ENCODE measurements at regions not wholly inside any gene's neighbourhood (a gene's known extent, or its start where the extent isn't known, plus 50 kb on each side); places are given as distances from the start of the nearest gene placed in this dataset.

DNA sequence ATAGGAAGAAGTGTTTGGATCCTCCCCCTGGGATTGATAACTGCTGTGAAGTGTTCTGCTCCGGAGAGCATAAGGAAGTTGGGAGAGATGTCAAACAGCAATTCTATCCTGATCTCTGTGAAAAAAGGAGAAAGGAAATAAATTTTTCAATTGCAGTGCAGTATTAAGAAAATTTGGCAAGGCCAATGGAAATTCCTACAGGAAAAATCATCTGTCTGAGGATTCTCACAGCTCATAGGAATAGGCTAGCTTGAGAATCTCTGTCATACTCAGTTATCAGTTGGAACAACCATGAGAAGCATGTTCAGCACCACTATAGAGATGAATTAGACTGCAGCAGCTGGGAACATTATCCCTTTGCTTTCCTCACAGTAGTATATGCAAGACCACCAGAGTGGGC lies 1238.9 kb upstream of the MIR17HG start:
- no peak for FAIRE-seq

DNA sequence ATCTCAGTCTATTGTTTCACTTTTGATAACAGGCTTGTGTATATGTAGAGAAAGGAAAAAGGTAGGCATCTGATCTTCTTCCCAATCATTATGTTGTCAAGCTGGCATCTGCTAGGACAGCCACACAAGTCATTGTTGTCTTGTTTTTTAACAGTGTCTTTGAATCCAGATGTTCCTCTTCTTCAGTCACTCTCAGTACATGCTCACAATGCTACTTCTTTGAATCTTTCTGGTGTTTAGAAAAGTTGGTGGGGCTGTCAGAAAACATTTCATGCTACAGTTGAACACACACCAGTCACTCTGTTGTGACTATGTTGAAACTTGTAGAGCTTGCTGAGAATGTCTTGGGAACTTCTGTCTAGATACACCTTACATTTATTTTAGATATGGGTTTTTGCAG lies 1231.4 kb upstream of the MIR17HG start:
- no peak for FAIRE-seq

DNA sequence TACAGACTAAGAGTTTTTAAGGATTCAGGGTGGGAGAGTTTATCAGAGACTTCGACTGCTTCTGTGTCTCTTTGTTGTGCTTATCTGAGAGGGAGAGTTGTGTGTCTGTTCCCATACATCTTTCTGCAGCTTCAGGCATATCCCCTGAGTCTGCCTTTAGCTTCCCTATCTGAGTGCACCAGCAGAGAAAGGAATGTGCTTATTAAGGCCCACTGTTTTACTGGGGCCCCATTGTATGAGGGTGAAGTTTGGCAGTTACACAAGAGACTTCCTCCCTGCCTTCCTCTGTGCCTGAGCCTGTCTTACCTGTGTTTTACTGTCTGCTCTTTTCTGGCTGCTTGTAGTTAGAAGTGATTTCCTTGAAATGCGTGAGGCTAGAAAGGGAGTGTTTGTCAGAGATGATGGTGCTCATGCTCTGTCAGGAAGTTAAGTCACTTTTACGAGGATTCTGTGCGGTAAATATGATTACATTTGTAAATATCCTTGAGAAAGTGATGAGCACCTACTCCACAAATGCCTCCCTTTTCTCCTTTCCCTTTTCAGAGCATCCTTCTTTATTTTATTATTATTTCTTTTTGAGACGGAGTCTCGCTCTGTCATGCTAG lies 1228.9 kb upstream of the MIR17HG start:
- FAIRE-seq, result no peak

DNA sequence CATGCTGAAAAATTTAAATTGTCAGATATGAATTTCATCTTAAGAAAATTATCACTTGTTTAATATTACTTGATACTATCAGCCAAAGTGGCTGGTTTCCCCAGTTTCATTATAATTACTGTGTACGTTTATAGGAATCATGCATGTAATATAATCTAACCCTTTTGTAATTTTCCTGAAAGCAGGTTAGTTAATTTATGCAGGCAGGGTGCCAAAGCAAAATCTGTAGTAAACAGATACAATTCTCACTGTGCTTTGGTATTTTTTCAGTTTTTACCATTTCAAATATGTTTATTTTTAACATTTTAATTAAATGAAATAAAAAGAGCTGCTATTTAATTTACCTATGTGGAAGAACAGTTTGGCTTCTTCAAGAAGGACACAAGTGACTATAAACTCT lies 1227.5 kb upstream of the MIR17HG start:
- no peak for FAIRE-seq

DNA sequence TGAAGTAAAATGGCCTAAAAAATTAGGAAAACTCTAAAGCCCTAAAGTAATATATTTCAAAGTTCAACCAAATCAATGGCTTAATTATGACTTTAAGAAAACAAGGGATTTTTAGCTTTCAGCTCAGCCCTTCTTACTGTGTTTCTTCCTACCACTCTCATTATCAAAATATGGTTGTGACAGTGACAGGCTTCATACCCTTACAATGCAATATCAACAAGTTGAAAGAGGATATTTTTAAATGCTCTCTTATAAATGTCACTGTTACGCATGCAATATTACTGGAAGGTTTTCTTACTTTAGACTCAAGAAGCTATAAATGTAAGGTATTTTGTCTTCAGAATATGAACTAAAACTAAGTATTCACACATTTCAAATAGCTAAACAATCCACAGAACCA lies 1225.7 kb upstream of the MIR17HG start:
- no peak for FAIRE-seq

DNA sequence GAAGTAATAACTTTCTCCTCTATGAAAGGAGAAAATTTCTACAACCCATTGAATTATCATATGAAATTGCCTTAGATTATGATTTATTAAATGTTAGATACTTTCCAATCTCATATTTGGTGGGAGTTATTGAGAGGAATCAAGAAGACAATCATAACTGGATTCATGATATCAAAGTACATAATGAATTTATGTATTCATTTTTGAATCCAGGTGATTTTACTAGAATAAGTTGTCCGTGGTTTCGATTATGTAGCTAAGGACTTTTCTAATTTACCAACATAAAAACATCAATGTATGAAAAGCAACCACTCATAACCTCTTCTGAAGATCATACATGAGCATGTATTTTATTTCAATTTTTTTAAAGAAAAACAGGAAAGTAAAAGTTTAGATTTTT lies 1225.0 kb upstream of the MIR17HG start:
- FAIRE-seq, result no peak

DNA sequence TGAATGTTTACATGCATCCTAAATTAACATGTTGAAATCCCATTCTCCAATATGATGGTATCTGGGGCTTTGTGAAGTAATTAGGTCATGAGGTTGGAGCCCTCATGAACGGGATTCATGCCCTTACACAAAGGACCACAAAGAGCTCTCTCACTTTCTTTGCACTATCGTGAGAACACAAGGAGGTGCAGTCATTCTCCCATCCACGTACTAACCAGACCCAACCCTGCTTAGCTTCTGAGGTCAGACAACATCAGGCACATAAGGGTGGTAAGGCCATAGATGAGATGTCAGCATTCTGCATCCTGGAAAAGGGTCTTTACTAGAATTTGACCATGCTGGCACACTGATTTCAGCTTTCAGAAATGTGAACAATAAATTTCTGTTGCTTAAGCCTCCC lies 1211.9 kb upstream of the MIR17HG start:
- FAIRE-seq, result no peak

DNA sequence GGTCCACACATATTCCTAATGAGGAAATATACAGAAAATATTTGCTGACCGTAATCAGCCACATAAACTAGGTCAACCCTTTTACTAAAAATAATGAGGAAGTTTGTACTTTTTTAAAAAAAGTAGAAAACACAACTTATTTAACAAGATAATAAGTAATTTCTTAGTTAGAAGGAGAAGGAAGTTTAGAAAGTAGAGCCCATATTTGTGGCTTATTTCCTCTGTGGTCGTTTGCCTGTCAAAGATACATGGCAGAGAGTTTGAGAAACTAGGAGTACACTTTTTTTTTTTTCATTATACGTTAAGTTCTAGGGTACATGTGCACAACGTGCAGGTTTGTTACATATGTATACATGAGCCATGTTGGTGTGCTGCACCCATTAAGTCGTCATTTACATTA lies 1205.2 kb upstream of the MIR17HG start:
- no peak for FAIRE-seq

DNA sequence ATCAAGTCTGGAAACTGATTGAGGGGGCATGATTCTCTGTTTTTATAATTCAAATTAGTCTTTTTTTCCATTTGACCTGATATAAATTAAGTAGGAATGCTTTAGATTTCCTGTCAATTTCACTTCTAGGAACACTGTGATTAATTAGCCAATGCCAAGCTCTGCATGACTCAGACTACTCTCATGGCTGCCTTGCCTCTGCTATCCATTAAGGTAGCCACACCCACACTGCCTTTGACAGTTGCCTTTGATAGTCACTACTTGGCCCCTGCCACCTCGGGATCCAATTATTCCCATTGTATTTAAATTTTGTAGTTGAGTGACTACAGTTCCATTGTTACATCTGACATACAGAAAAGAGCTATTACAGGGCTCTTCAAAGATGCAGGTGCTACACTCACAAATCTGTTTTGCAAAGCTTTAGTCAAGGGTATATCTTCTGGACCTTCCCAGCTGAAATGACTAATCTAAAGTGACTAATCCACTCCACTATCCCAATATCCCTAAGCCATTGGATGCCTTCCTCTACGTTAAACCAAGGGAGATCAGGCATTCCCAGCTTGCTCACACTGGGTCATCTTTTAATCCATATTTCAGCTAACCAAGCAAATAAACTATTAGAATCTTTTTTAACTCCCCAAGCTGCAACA lies 1193.1 kb upstream of the MIR17HG start:
- FAIRE-seq, result no peak

DNA sequence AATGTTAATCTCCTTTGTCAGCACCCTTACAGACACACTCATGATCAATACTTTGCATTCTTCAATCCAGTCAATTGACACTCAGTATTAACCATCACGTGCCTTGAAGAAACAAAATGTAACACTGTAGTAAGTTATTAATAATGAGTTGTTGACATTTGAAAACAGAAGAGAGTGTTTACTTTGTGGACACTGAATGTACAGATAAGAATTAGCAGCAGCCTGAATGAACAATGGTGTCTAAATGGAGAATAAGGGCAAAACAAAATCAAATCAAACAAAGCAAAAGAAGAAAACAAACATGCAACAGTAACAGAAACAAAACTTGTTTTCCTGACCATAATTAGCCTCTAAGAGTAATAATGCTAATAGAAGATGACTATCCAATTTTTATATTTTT lies 1191.1 kb upstream of the MIR17HG start:
- no peak for FAIRE-seq

DNA sequence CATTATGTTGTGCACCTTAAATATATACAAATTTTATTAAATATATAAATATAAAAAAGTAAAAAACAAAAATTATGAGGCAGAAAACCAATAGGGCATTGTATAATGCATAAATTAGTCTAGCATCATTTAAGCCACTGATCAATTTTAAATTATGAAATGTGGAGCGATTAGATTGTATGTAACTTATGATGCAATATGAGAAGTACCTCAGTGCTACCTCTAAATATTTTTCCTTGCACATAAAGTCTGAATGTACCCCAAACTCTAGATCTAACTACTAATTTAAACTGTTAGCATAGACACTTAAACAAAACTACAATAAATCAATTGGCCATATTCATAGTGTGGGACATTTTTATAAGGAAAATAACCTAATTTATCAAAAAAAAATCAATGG lies 1178.5 kb upstream of the MIR17HG start:
- FAIRE-seq, result no peak

DNA sequence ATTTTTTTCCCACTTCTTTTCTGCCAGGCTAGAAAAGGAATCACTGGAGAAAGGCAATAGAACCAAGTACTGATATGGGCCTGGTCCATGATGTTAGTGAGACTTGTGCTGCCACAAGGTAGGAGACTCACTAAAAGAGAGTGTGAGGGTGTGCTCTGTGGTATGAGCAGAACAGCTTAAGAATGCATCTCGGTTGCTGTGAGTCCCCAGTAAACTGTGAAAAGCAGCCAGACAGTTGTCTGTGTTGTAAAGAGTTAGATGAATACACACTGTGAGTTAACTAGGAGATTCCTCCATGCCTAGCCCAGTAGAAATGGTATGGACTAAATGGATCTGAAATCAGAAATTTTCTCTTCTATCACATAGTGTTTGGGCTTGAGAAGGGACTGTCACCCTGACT lies 1177.3 kb upstream of the MIR17HG start:
- FAIRE-seq, result no peak

DNA sequence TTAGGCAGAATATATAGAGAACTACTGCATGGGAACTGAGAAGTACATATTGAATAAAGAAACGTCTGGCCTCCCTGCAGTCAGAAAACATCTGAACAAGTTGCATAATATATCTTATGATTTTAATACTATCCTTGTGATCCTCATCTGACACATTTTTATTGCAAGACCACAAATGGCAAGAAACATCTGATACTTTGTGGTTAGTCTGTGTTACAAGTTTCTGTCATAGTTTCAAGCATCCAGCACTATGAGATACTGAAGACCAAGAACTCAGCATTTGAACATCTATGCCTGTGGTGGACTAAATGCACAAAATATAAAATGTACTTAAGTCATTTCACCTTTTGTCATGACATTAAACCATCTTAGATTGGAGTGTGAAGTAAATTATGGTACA lies 1175.8 kb upstream of the MIR17HG start:
- FAIRE-seq, result no peak

DNA sequence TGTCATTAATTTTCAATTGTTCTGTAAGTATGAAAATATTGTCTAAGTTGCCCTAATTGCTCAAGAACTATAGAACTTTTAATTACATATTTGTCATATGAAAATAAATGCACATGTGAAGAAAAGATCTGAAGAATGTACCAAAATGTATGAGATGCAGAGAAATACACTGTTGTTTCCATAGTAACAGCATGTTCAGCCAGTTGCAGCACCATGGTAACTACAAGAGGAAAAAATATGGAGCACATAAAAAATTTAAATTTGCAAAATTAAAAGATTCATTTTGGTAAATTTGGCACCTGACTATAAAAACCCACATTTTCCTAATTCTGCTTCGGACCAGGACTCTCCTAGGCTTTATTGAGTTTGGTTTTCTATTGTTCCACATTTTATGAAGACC lies 1170.0 kb upstream of the MIR17HG start:
- no peak for FAIRE-seq

DNA sequence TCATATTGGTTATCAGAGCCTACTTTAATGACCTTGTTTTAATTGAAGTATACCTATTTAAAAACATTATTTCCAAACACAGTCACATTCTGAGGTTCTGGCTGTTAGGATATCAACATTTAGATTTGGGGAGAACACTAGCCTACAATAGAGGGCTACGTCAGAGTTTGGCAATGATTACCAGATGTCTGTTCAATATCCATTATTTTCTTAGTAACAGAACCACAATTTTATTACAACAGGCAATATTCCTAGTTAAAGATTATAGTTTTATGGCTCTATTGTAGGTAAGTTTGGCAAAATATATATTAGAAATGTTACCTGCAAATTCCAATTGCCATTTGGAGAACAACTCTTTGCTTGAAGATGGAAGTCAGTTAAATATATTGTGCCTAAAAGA lies 1163.1 kb upstream of the MIR17HG start:
- FAIRE-seq, result no peak

DNA sequence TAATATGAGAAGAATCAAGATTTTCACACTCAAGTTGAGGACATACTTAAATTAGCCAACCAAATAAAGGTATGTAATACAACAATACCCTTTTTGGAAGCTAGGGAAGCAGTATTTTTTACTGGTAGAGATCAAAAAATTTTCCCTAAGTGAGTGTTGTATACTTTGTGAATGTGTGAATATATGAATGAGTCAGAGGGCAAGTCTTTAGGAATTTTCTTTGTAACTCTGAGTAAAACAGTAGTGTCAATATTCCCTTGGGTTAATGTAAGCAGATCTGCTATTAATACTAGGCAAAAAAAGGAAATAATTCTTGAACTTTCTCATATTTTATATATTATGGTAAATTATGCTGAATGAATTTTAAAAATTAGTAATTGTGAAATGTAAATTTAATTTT lies 1161.8 kb upstream of the MIR17HG start:
- FAIRE-seq, result no peak

DNA sequence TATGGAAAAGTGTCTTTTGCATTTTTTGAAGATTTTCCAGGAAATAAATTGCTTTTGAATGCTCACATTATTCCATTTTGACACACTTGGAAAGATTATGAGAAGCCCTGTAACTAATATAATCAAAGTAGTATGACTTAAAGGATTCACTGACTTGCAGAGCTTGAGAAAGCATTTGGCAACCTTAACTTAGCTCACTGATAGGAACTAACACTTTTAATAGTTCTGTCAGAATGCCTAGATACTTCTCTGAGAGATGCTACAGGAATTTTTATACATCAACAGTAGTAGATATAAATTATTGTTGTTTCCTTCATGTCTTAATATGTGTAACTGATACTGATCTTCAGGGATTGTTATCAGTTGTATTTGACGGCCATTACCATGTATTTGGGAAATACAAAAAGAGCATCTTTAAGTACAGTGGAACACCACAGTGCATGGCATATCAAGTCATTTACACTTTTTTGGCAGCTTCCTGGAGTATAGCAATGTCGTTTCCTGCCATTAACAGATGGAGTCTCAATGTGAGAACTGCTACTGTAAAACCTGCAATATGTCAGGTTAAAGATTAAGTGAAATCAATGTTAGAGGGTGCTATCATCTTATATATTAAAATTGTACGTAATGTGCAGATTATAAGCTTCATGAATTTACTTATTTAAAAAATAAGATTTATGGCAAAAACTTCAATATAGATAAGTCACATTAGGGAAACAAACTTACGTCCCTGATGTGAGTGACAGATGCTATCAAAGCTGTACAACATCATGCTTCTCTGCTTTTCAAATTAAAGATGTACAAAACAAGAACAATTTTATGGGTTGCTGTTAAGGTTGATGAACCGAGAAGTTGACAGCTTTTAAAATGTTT lies 1159.8 kb upstream of the MIR17HG start:
- FAIRE-seq, result no peak

DNA sequence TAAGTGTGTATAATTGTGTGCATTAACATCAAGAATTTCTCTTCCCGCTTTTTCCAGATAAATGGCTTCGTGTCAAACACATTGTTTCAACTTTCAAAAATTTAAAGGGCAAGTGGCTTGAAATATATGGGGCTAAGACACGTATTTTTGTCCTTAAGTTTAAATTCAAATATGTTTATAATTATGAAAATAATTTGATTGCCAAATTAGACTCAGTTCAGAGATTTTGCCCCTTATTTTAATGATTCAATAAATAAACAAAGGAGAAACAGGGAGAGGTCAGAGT lies 1159.2 kb upstream of the MIR17HG start:
- FAIRE-seq, result no peak

DNA sequence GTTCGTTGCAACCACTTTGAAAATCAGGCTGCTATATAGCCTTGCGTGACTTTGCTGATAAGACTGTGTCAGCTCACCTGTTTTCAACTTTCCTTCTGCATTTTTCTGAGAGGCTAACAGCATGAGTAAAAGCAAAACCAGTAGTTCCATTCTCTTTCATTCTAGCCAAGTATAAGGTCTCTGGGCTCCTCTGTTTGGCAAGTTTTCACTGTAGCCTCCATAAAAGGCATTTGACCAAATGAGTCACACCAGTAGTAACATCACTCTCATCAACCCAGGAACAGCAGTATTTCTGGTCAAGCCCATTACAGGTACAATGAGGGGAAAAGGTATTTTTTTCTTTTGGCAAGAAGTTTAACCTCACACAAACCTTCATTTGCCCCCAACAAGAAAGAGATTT lies 1149.8 kb upstream of the MIR17HG start:
- no peak for FAIRE-seq

DNA sequence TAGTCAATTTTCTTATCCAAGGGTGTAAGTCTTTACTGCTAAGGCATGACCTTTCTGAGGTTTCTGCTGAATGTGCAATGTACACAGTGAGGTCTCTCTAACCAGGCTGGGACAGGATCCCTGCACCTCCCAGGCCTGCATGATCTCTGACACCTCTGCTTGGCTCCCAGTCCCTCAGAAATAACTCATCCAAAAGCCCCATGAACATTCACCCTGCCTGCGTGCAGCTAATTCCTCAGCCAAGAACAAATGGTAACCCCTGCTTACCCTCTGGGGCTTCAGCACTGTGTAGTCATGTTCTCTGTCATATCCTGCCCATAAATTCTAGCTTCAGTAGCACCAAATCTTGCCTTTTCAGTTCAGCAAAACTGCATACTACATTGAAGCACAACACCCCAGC lies 1146.3 kb upstream of the MIR17HG start:
- FAIRE-seq, result no peak

DNA sequence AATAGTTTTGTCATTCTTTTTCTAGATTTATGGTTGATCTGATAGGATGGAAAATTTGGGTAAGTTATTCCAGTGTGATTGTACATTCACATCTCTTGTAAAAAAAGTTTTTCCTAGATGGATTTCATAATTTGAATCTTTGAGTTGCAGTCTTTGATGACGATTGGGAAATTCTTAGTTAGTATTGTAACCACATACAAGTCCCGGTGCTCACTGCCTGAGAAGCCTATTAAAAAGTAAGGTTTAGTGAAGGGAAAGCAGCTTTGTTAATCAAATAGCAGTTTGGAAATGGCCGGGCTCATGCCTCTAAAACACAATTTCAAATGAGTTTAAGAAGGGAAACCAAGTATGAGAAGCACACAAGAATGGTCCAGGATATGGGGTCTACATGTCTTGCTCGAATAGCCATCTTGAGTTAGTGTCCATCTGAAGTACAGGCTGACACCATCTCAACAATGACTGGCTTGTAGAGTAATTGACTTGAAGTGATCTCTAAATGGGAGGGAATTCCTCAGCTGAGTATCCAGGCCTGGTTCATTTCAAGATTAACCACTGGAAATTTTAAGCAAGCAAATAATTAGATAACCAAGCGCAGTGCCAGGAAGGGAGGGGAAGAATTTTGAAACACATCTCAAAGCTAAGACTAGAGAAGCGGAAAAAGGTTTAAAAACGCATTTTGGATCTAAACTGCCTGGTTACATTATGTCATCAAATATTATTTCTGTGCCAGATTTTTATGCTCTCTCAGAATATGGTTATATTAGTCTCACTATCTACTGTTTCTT lies 1145.6 kb upstream of the MIR17HG start:
- no peak for FAIRE-seq

DNA sequence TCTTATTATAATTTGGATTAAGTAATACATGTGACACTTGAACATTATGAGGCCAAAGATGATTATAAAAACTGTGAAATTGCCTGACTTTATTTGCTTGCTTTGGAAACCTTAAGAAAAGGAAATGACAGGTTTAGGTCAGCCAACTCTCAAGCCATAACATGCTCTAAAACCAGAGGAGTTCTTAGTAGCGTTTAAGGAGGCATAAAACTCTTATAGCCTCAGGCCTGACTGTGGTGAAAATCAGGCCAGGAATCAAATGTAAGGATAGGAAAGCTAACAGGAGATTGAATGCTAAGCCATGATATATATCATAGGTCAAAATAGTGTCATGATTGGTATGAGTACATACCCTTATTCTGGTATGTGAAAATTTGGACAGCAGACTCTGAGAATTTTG lies 1142.4 kb upstream of the MIR17HG start:
- no peak for FAIRE-seq

DNA sequence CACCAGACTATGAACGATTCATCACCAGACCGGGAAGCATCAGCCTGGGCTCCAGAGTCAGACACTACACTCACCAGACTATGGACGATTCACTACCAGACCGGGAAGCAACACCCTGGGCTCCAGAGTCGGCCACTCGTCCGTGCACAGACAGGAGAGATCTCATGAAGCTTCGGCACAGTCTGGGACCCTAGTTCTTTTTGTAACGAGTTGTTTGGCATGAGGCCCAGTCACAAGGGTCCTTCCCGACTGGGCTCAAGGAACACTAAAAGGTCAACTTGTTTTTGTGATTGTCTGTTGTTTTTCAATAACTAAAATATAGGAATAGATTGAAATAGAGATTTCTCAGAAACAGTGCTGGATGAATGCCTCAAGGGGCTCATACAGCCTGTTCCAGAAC lies 1141.6 kb upstream of the MIR17HG start:
- FAIRE-seq, result no peak

DNA sequence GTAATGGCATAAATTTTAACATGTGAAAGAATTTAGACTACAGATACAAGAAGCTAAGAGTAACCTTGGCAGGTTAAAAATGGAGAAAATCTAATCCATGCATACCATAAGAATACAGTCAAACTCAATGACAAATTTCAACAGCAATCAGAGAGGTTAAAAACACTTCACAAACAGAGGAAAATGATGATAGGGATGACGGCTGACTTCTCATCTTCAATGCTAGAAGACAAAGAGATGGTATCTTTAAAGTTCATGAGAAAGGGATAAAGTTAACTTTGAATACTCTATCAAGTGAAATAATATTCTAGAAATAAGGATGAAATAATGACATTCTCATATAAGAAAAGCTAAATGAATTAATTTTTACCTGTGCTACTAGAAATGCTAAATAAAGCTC lies 1130.2 kb upstream of the MIR17HG start:
- no peak for FAIRE-seq
